Fibroblast of lung (primary cell): ENCODE measurements at regions not wholly inside any gene's neighbourhood (a gene's known extent, or its start where the extent isn't known, plus 50 kb on each side); places are given as distances from the start of the nearest gene placed in this dataset.

Source experiments
- CTCF ChIP-seq, 2 donors: IDR thresholded peaks in 1 of 2; conservative IDR thresholded peaks in 1 of 2; 1 replicate in 1 of 2; 2 replicates in 1 of 2; pipeline ENCODE4 v1.5.1; 2011 to 2012; ENCODE audit warnings: low read length in 2 of 2, control low read depth in 1 of 2, inconsistent platforms in 1 of 2, low read depth in 1 of 2, mild to moderate bottlenecking in 1 of 2
- EZH2 ChIP-seq: IDR thresholded peaks from 2 replicates; pipeline ENCODE4 v1.5.1; 2012; ENCODE audit warnings: low read length, control low read depth, mild to moderate bottlenecking; ENCODE audit errors: missing control alignments

- TF ChIP-seq CTCF (conservative IDR thresholded peaks at IDR 0.05 in 1 of 2, IDR thresholded peaks at IDR 0.05 in 1 of 2; ENCODE audit: low read depth in 1 of 2, low read length in 2 of 2) (no peak), EZH2 (no peak)
Measured at GRCh38 chr6:104134876-104135275, 724.8 kb downstream of the HACE1 start.
